Activated naive CD4-positive, alpha-beta T cell treated with anti-CD3 and anti-CD28 coated beads, Interleukin-2, amount 50 U/mL, for 16 hours (primary cell): ENCODE measurements at regions not wholly inside any gene's neighbourhood (a gene's known extent, or its start where the extent isn't known, plus 50 kb on each side); places are given as distances from the start of the nearest gene placed in this dataset.
A peak's percentile ranks its signal among the peaks of the same experiment; 100 is the strongest.

Experiments used
- DNase-seq: peaks from one replicate; pipeline ENCODE4 v3.0.0-alpha.2; 2020

DNA sequence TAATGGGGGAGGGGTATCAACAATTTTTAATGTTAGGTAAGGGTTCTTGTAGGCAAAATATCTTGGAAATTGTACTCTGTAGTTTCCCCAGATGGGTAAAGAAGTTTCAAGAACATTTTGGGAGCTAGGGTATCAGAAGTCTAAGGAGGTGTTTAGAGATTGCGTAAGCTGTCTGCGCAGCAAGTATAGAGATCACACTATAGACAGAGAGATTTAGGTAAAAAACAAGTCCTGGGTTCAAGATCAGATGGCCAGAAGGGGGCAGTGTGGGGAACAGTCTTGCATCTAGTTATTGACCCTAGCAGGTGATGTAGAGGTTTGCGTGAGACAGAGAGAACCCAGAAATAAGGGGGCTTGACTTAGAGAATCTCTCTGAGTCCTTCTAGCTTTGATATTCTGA is 80.8 kb downstream of the S1PR1 start:
- DNase-seq, result no peak

DNA sequence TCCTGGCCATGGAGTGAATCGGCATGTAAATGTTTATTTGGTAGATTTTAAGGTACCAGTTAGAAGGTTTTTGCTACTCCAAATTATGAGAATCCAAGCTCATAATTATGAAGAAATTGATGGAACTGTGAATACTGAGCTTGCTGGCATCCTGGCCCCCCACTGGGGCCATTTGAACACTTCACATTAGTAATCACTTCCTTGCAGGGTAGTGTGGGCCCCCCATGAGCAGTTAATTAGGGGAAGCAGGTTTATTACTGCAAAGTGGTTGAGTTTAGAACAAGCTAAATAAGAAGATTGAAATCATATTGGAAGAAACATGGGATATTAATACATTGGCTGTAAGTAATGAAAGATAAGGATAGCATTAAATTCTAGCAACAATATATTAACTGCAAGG is 86.7 kb downstream of the S1PR1 start:
- DNase-seq, result no peak

DNA sequence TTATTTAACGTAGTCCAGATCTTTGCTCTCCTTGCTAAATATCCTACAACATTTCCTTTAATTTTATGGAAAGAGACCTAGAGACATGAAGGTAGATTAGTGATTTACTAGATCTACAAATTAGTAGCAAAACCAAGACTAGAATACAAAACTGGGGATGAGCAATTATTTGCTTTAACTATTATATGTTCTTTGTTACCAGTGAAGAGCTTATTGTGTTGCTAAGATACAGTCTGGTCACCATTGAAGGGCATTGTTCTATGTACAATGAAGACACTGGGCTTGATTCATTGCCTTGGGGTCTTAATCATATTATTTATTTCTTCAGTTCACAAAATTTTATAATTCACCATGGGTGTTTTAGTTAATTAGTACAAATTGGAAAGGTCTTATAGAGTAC is 88.3 kb downstream of the S1PR1 start:
- no peak for DNase-seq

DNA sequence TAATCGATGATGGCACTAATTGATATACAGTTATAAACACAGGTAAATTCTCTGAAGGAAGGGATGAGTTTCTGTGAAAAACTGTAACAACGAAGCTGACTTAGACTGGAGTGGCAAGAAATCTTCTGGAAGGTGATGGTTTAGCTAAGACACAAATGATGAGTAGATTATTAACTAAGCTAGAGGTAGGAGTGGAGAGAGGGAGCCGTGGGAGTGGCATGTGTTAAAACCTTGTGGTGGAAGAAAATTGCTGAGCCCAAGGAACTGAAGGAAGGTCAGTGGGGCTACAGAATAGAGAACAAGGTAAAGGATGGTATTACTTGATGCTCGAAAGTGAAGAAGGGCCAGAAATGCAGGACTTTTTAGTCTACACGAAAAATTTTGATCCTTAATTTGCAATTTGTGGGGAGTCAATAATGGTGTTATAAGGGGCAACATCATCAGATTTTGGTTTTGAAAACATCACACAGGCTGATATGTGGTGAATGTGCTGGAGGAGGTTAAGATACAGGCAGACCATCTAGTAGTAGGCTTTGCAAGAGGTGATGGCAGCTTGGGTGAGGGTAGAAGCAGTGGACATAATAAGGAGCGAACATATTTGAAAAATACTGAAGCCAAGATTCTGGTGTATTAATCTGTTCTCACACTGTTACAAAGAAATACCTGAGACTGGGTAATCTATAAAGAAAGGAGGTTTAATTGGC is 93.8 kb downstream of the S1PR1 start:
- no peak for DNase-seq

DNA sequence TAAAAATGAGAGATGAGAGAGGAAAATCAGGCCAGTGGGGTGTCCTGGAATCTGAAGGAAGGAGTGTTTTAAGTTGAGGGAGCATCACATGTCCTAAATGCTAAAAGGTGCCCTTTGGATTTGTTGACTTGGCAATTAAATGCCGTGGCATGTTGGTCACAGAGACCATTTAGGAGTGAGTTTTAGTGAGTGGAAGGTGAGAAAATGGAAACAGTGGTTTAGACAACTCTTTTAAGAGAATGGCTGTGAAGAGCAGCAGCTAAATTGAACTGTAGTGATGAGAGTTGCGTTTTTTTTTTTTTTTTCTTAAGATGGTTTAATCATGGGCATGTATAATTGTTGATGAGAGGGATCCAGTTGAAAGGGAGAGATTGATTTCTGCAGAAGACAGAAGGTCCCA is 95.0 kb downstream of the S1PR1 start:
- no peak for DNase-seq

DNA sequence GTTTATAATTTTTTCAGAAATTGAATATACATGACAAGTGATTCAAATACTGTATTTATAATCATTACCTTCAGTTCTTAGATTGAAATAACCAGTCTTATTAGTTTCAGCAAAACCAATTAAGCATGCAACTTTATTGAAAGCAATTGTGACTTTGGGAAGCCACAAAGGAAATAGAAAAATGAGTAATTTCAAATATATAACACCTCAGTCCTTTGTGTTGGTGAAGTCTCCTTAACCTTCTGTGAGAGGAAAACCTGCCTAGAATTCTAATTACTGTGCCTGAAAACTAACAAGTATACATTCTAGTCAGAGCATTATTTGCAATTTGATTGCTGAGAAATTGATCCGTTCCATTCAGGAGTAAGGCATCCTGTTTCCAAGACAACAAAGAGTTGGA is 95.8 kb downstream of the S1PR1 start:
- DNase-seq, result no peak

DNA sequence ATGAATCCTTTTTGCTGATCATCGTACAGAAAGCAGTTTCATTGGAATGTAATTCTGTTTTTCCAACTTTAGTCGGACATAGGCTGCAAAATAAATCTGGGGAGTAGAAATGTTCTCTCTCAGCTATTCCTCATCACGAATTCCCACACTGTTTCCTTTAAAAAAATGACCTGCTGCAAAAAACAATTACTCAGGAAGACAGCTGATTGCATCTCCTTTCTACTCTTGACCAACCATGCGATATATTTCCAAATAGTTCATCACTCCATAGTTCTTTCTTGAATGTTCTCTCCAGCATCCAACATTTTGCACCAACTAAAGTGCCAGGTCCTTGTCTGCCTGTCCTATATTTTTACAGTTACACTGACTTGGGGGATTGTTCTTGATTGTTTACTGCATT is 96.4 kb downstream of the S1PR1 start:
- DNase-seq, result no peak

DNA sequence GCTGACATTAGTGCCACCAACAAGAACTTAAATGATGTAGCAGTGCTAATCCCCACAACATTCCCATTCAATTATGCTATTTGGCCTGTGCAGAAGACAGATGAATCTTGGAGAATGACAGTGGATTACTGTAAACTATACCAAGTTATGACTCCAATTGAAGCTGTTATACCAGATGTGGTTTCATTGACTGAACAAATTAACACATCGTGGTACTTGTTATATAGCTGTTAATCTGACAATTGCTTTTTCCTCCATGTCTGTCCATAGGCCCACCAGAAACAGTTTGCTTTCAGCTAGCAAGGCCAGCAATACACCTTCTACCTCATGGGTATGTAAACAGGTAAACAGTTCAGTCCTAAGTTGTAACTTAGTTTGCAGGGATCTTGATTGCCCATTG is 101.1 kb downstream of the S1PR1 start:
- no peak for DNase-seq

DNA sequence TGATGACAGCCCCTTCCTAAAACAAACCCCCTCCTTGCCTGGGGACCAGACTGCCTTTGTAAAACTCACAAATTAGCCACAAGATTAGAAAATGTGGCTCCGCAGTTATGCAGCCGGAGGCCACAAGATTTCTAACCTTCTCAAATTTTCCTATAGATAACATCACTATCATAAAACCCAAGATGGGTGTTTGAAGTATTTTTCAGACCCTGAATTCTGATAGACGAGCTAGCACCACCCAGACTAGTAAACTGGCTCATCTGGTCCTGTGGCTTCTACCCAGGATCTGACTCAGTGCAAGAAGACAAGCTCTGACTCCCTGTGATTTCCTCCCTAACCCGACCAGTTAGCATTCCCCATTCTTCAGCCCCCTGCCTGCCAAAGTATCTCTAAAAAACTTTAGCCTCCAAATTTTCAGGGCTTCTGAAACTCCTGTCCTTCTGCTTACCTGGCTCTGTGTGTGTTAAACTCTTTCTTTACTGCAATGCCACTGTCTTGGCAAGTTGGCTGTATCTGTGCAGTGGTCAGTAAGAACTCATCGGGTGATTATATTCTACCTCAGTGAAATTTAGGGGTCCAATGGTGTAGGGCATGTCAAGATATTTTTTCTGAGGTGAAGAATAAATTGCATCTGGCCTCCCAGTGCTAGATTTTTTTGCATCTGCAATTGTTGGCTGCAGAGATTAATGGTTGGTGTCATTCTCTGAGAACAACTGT is 102.1 kb downstream of the S1PR1 start:
- no peak for DNase-seq

DNA sequence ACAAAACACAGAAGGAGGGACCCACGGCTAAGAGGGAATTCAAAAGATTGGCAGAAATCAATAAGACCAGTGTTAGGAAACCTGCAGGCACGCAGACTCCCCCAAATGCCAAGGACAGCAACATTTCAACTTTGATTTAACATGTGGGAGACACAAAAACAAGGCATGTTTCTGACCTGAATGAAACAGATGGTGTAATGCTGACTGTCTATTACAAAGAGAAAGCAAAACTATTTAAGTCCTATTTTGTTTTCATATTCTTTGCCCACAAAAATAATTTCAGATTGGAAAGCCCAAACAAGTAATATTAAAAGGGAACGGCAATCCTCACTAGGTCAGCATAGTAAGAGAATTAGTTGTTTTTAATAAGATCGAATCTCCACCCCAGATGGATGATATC is 107.9 kb downstream of the S1PR1 start:
- no peak for DNase-seq

DNA sequence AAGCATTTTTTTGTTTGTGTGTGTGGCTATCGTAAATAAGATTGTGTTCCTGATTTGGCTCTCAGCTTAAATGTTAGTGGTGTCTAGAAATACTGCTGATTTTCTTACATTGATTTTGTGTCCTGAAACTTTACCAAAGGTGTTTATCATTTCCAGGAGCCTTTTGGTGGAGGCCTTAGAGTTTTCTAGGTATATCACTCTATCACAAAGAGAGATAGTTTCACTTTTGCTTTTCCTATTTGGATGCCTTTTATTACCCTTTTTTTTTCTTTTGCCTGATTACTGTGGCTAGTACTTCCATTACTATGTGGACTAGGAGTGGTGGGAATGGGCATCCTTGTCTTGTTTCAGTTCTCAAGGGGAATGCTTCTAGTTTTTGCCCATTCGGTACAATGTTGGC is 109.6 kb downstream of the S1PR1 start:
- no peak for DNase-seq

DNA sequence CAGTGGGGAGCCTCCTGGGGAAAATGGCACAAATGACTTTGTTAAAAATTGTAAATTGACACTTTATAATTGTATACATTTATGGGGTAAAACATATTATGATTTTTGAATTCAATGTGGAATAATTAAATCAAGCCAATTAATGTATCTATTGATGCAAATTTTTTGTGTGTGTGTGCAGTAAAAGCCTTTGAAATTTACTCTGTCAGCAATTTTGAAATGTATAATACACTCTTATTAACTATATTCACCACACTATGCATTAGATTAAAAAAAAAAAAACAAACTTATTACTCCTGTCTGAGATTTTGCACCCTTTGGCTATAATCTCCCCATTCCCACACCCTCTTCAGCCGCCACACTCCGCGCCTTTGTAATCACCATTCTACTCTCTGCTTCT is 119.2 kb downstream of the S1PR1 start:
- DNase-seq, result no peak

DNA sequence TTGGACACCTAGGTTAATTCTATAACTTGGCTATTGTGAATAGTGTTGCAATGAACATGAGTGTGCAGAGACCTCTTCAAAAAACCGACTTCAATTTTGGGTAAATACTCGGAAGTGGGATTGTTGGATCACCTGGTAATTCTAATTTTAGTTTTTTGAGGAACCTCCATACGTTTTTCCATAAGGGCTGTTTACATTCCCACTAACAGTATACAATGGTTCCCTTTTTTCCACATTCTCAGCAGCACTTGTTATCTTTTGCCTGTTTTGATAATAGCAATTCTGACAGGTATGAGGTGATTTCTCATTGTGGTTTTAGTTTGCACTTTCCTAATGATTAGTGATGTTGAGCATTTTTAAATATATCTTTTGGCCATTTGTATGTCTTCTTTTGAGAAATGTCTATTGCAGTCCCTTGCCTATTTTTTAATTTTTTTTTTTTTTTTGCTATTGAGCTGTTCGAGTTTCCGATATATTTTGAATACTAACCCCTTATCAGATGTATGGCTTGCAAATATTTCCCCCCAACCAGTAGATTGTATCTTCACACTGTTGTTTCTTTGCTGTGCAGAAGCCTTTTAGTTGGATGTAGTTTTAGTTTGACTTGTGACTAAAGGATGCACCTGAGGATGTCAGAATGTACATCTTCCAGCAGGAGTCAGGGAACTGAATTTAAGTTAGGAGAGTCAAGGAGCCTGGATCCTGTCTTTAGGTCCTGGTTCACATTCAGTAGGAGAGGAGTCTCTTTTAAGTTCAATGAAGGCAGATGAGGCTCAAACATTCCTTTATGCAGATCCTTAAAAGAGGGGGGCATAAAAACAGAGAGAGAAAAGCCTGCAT is 120.0 kb downstream of the S1PR1 start:
- no peak for DNase-seq

DNA sequence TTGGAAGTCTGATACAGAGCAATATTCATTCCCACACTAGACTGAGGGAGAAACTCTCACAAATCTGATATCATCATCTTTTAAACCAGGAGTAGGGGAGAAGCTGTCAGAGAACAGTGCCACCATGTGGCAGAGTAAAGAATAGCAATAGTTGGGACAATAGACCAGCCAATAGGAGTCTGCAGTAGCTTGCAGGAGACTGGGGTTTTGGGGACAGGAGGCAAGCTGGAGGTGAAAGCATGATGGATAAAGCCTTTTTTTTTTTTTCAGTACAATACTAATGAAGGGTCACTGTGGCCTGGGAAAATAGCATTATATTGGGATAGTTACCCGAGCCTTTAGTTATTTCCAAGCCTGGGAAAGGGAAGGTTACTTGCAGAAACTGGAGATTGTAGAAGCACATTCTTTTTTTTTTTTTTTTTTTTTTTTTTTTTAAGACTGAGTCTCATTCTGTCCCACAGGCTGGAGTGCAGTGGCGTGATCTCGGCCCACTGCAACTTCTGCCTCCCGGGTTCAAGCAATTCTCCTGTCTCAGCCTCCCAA is 120.7 kb downstream of the S1PR1 start:
- DNase-seq, result peak; percentile 54

DNA sequence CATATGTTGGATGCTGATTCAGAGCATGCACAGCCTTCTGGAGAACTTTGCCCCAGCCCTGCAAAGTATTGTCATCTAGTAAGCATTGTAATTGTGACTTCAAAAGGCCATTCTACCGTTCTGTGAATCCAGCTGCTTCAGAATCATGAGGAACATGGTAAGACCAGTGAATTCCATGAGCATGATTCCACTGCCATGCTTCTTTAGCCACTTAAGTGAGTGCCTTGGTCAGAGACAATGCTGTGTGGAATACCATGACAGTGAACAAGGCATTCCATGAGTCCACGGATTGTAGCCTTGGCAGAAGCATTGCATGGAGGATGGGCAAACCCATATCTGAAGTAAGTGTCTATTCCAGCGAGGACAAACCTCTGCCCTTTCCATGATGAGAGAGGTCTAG is 123.7 kb downstream of the S1PR1 start:
- DNase-seq, result no peak

DNA sequence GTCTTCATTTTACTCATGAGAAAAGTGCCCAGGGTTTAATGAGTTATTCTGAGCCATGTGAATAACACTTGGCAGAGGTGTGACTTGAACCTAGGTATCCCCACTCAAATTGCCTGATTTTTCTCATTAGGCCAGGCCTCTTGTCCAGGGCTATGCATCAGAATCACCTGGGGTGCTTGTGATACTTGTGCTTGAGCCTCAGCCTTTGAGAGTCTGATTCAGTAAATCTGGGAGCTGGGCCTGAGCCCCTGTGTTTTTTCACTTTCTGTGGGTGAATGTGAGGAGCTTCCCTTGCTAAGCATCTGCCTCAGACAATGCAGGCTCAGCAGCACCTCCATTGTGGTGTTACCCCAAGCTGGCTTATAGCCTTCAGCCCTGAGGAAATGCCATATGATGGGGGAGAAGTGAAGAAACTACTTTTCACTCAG is 127.1 kb downstream of the S1PR1 start:
- no peak for DNase-seq

DNA sequence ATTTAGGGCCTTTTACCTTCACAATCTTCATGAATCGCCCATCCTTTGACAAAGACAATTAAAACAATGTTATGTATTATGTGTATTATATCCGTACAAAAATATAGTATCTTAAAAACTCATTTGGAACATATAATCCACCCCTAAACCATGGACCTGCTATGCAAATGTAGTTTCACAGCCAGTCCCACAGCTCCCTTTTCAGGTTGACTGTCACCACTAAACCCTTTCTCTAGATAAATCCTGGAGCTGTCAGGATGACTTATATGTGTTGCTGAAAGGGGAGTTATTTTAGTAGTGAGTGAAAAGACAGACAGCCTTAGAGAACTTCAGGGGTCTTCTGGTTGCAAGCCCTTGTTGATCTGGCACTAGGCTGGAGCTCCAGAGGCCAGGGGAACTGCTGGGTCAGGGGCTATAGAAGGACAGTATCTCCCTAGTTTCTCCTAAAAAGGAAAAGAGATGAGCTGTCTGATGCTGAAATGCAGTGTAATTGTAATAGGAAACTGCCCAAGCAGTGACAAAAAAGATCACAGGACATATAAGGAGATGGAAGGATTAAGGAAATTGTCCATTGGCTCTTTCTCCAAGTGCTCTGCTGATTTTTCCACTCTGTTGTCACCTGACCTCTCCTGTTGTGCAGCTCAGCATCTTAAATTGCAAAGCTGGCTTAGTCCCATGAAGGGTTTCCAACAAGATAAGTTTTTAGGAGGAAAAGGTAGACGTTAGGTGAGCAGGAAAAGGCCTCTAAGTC is 127.7 kb downstream of the S1PR1 start:
- DNase-seq, result no peak

DNA sequence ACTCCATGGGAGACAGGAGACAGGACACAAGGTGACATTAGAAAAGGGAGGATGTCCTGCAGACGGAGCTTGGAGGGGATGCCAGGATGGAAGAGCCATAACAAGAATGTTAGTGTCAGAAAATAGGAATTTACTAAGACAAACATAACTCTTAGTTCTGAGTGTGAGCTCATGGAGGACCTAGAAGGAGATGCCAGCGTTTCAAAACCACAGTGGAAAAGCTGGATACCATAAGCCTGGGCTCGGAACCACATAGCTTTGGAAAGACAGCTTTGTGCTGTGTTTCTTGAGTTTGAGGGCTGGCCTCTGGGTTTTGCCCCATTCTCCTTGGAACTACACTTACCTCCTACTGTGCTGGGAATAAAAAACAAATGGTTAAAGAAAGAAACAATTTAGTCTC is 128.4 kb downstream of the S1PR1 start:
- DNase-seq, result no peak

DNA sequence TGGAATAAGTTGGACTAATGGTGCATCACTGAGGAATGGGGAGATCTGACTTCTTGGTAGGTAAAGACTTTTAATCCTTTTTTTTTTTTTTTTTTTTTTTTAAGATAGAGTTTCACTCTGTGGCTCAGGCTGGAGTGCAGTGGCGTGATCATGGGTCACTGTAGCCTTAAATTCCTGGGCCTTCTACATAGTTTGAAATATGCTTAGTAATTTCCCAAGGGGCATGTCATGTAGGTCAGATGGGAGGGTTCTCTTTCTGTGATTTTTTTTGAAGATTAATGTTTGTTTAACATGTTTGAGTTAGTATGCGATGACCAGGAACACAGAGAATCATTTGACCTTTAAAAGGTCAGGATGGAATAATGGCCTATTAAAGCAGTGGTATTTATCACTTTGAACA is 129.1 kb downstream of the S1PR1 start:
- no peak for DNase-seq

DNA sequence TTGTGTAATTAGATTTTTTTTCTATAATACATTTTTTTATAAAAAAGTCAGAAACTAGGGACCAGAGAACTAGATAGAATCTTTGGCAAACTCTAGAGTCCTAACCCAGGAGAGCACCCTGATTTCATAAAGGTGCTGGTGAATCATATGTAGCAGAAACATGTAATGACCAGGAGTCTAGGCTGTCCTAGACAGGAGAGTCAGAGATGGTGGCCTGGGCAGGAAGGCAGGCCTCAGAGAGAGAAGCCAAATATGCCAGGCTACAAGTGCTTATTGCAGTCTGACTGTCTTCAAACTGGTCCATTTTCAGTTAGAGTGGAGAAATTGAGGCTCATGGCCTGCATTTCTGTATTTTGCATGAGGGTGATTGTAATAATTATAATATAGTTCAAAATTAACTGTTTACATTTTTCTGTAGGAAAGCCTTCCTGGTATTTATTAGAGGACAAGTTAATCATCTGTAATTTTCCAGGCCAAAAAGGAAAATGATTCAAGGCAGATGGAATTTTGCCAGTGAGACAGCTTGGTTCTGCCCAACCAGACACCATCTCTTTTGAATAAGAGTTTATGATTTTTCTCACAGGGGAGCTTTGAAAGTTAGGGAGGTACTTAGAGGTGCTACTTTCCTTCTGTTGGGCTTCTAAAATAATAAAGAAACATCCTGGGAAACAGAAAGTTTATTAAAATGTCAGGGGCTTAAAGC is 129.8 kb downstream of the S1PR1 start:
- DNase-seq, result no peak

DNA sequence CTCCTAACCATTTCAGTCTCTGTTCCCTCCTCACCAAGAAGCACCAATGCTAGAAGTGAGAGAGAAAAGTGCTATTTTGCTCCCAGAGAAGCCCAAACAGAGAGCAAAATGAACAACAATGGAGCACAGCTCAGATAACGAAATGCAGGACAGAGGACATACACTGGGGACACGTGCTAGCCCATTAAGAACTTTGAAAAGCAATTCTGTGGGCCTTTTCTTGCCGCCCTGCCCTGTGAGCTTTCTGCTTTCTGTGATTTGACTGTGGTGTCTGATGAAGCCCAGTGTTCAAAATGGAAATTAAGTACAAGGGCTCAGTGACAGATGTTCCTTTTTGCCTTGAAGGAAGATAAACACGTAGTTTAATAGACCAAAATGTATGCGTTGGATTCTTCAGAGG is 130.8 kb downstream of the S1PR1 start:
- DNase-seq, result no peak

DNA sequence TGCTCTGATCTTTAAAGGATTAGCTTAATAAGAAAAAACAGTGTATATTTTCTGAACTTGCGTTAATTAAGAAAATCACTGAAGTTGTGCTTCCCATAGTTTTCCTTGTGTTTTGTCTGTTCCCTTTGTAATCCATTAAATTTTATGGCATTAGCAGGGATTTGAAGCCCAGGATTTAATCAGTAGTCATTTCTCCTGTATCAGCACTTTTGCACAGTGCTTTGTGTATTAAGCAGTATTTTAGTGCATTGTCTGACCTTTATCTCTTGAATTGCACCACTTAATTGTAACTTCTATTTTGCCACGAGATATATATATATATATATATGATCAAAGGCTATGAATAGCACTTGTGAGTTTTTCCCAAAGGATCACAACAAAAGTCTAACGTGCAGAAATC is 133.7 kb downstream of the S1PR1 start:
- DNase-seq, result no peak
